Endothelial cell of umbilical vein (primary cell): ENCODE measurements at regions not wholly inside any gene's neighbourhood (a gene's known extent, or its start where the extent isn't known, plus 50 kb on each side); places are given as distances from the start of the nearest gene placed in this dataset.
A peak's percentile ranks its signal among the peaks of the same experiment; 100 is the strongest.

Experiments used
- BruUV-seq: library from RNA; stranded (reverse); fragments of 400-500 nt; replicated peaks from 2 replicates; lab custom pipeline; 2021; lab: Mats Ljungman, UMichigan
- CTCF ChIA-PET: fragments of 300-600, 350-600 bp; sonication (Branson Sonifier 250); formaldehyde crosslinking; loops from one replicate; lab custom pipeline; 2021; ENCODE audit warnings: antibody characterized with exemption, inconsistent platforms; lab: Charles Lee
- POLR2A ChIA-PET: fragments of 300-600, 350-600 bp; sonication (Branson Sonifier 250); formaldehyde crosslinking; loops from one replicate; lab custom pipeline; 2021; ENCODE audit warnings: antibody characterized with exemption, inconsistent platforms; lab: Charles Lee
- DNase-seq: peaks from one replicate; pipeline ENCODE4 v3.0.0-alpha.2; 2011; ENCODE audit warnings: low read depth, low spot score
- FAIRE-seq: peaks from 2 replicates; lab custom pipeline; 2011; peaks lifted over from hg19 to GRCh38; lab: Jason Lieb, UNC
- H2AFZ ChIP-seq: 2 replicates; pipeline ENCODE4 v1.6.0; 2012; ENCODE audit warnings: low read depth, low read length, control low read depth, inconsistent platforms
- H3K27ac ChIP-seq: 2 replicates; pipeline ENCODE4 v1.5.1; 2011; ENCODE audit warnings: low read depth, mild to moderate bottlenecking, control low read depth, low read length, moderate library complexity; ENCODE audit not compliant: insufficient read depth
- H3K27me3 ChIP-seq, 2 experiments: 2 replicates each; pipeline versions ENCODE4 v1.6.0 to v1.6.1; 2011; ENCODE audit warnings: low read length in 2 of 2, mixed read lengths in 1 of 2; ENCODE audit not compliant: control insufficient read depth in 2 of 2, insufficient read depth in 2 of 2
- H3K36me3 ChIP-seq, 2 experiments: 2 replicates in 1 of 2; 3 replicates in 1 of 2; pipeline ENCODE4 v1.5.1; 2011; ENCODE audit warnings: low read length in 2 of 2, mild to moderate bottlenecking in 1 of 2, moderate library complexity in 1 of 2; ENCODE audit not compliant: control insufficient read depth in 2 of 2, insufficient read depth in 2 of 2; ENCODE audit errors: extremely low read depth in 1 of 2
- H3K4me1 ChIP-seq: 3 replicates; pipeline ENCODE4 v1.5.1; 2011; ENCODE audit warnings: mild to moderate bottlenecking, low read length; ENCODE audit not compliant: control insufficient read depth, insufficient read depth; ENCODE audit errors: extremely low read depth
- H3K4me2 ChIP-seq: 2 replicates; pipeline ENCODE4 v1.6.1; 2011; ENCODE audit warnings: low read length, control low read depth, mixed read lengths; ENCODE audit not compliant: insufficient read depth
- H3K4me3 ChIP-seq, 3 experiments: fragments of 200-600 bp in 1 of 3; sonication (generic), shearing (Covaris generic) in 1 of 3; replicated peaks in 1 of 3; 2 replicates each; pipeline ENCODE4 v1.5.1; 2011 to 2016; ENCODE audit warnings: control low read depth in 3 of 3, low read length in 3 of 3, mild to moderate bottlenecking in 2 of 3, inconsistent platforms in 1 of 3, low read depth in 1 of 3, moderate library complexity in 1 of 3; ENCODE audit not compliant: insufficient read depth in 1 of 3
- H3K79me2 ChIP-seq: 2 replicates; pipeline ENCODE4 v1.6.0; 2012; ENCODE audit warnings: low read length, inconsistent platforms; ENCODE audit not compliant: control insufficient read depth, insufficient read depth
- H3K9ac ChIP-seq: replicated peaks from 2 replicates; pipeline ENCODE3; 2011; ENCODE audit warnings: low read length, control low read depth; ENCODE audit not compliant: insufficient read depth; ENCODE audit errors: extremely low read depth
- H3K9me1 ChIP-seq: replicated peaks from 3 replicates; pipeline ENCODE4 v1.6.0; 2011; ENCODE audit warnings: mild to moderate bottlenecking, low read length; ENCODE audit not compliant: control insufficient read depth, insufficient read depth; ENCODE audit errors: extremely low read depth
- H3K9me3 ChIP-seq: replicated peaks from 2 replicates; pipeline ENCODE4 v1.5.1; 2012; ENCODE audit warnings: low read length, inconsistent platforms; ENCODE audit not compliant: control insufficient read depth, insufficient read depth
- H4K20me1 ChIP-seq: replicated peaks from 2 replicates; pipeline ENCODE3; 2011; ENCODE audit warnings: mild to moderate bottlenecking, low read length; ENCODE audit not compliant: control insufficient read depth, insufficient read depth; ENCODE audit errors: extremely low read depth
- EZH2 ChIP-seq: IDR thresholded peaks from 2 replicates; pipeline ENCODE4 v1.6.1; 2012; ENCODE audit warnings: borderline replicate concordance, low read depth, mild to moderate bottlenecking, moderate library complexity, low read length, inconsistent platforms; ENCODE audit not compliant: severe bottlenecking
- FOS ChIP-seq: IDR thresholded peaks from 2 replicates; pipeline ENCODE4 v1.6.1; 2011; ENCODE audit warnings: mild to moderate bottlenecking, low read length, moderate library complexity, borderline replicate concordance; ENCODE audit not compliant: insufficient read depth
- GATA2 ChIP-seq: IDR thresholded peaks from 2 replicates; pipeline ENCODE4 v1.7.0; 2011; ENCODE audit warnings: low read depth, mild to moderate bottlenecking, moderate library complexity, mixed read lengths, low read length; ENCODE audit not compliant: insufficient read length, insufficient read depth
- JUN ChIP-seq: IDR thresholded peaks from 2 replicates; pipeline ENCODE4 v1.6.1; 2011; ENCODE audit warnings: borderline replicate concordance, low read depth; ENCODE audit not compliant: insufficient read length, insufficient read depth
- MYC ChIP-seq: IDR thresholded peaks from one replicate; pipeline ENCODE4 v1.6.1; 2011; ENCODE audit warnings: mild to moderate bottlenecking, low read depth, low read length
- POLR2A ChIP-seq: IDR thresholded peaks from 2 replicates; pipeline ENCODE4 v1.6.1; 2012; ENCODE audit warnings: low read depth, mild to moderate bottlenecking, control low read depth, low read length
- POLR2AphosphoS5 ChIP-seq: IDR thresholded peaks from 2 replicates; pipeline ENCODE4 v1.6.1; 2012; ENCODE audit warnings: low read depth, mild to moderate bottlenecking, control low read depth, low read length, moderate library complexity; ENCODE audit not compliant: insufficient read depth
- dilution Hi-C: fragments of 300-500 bp; cut with MboI; formaldehyde crosslinking; loops from one replicate; pipeline ENCODE4 v1.15.0; 2019; ENCODE audit warnings: low sequenced_read_pairs; ENCODE audit not compliant: extremely low pct_ligation_motif_present
- intact Hi-C: fragments of 100-400 bp; cut with micrococcal nuclease; formaldehyde crosslinking; loops from one replicate; pipeline ENCODE4 v1.10.0; 2022
- TF ChIP-seq, protein P1 (sequence below), 2 donors: IDR thresholded peaks; 1 replicate in 1 of 2; 2 replicates in 1 of 2; pipeline ENCODE4 v1.5.1; 2011; ENCODE audit warnings: low read length in 2 of 2, mild to moderate bottlenecking in 2 of 2, moderate library complexity in 2 of 2, control low read depth in 1 of 2, inconsistent platforms in 1 of 2, low read depth in 1 of 2; ENCODE audit not compliant: insufficient read depth in 1 of 2; ENCODE audit errors: extremely low read depth in 1 of 2
- TF ChIP-seq, protein P2 (sequence below): IDR thresholded peaks from 2 replicates; pipeline ENCODE4 v1.6.1; 2011; ENCODE audit not compliant: insufficient read depth, insufficient read length

DNA sequence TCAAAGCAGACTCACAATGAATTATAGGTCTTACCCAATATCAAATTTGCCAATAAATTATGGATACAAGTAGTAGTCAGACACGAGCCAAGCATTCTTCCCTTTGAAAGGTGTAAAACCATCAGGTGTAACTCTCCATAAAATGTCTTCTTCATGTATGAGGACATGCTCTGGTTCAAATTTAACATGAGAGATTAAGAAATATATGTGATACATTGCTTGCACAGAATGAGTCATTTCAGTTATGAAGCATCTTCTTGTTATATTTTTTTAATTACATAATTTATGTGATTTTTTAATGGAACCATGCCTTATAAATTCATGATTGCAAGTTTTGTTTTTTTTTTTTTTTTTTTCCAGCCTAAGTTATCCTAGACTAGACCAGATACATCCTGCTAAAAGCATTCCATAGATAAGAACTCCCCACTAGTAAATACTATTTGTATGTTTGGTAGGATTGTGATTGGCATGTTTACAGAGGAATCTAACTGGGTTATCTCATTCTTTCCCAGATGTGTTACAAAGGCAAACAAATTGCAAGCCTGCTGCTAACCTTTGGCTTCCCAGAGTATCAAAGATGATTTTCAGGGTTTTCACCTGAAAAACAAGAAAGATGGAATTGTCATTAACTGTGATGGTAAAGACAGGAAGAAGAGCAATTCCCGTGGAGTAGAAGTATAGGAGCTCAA is 621.9 kb downstream of the XIRP2 start:
- Histone ChIP-seq H3K27ac (peak overlapping the region; percentile 63), H3K27me3 (no peaks in the 10 kb centered on the region), H3K36me3 (no peaks in the 10 kb centered on the region), H3K9me1 (no peaks in the 10 kb centered on the region), H2AFZ (peak overlapping the region; percentile 24), H3K9me3 (no peaks in the 10 kb centered on the region), H3K9ac (peak overlapping the region; percentile 60), H3K4me1 (peaks cover 19% of the 10 kb centered on the region), H3K4me3 (no peak overlapping the region), H3K4me2 (peak overlapping the region; percentile 64), H3K79me2 (no peaks in the 10 kb centered on the region), H4K20me1 (no peaks in the 10 kb centered on the region)
- intact Hi-C loops (no loop called here), dilution Hi-C loops (no loop called here)
- DNase-seq (no peak), FAIRE-seq (no peak)
- ChIA-PET POLR2A (no interaction called here), CTCF (no interaction called here)
- TSS peak; percentile 39 for BruUV-seq
- TF ChIP-seq POLR2A (no peak), GATA2 (no peak), EZH2 (no peak), FOS (no peak), POLR2AphosphoS5 (no peak), MYC (no peak), JUN (no peak)
- TF ChIP-seq, protein P1, sequence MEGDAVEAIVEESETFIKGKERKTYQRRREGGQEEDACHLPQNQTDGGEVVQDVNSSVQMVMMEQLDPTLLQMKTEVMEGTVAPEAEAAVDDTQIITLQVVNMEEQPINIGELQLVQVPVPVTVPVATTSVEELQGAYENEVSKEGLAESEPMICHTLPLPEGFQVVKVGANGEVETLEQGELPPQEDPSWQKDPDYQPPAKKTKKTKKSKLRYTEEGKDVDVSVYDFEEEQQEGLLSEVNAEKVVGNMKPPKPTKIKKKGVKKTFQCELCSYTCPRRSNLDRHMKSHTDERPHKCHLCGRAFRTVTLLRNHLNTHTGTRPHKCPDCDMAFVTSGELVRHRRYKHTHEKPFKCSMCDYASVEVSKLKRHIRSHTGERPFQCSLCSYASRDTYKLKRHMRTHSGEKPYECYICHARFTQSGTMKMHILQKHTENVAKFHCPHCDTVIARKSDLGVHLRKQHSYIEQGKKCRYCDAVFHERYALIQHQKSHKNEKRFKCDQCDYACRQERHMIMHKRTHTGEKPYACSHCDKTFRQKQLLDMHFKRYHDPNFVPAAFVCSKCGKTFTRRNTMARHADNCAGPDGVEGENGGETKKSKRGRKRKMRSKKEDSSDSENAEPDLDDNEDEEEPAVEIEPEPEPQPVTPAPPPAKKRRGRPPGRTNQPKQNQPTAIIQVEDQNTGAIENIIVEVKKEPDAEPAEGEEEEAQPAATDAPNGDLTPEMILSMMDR (IDR thresholded peaks at IDR 0.05; ENCODE audit: extremely low read depth in 1 of 2, insufficient read depth in 1 of 2, low read depth in 1 of 2, low read length in 2 of 2) = no peak
- TF ChIP-seq, protein P2, sequence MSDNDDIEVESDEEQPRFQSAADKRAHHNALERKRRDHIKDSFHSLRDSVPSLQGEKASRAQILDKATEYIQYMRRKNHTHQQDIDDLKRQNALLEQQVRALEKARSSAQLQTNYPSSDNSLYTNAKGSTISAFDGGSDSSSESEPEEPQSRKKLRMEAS = no peak
